IMR-90 (cell line): ENCODE measurements at regions not wholly inside any gene's neighbourhood (a gene's known extent, or its start where the extent isn't known, plus 50 kb on each side); places are given as distances from the start of the nearest gene placed in this dataset.

Experiments
- ATAC-seq: fragments of 200-7000 bp; cut with Tn5 transposase; 2 replicates; pipeline ENCODE4 v1.9.1; 2020; ENCODE audit warnings: low read depth, mild to moderate bottlenecking, moderate library complexity
- BruUV-seq: library from RNA; stranded (reverse); fragments of 400-500 nt; replicated peaks from 2 replicates; lab custom pipeline; 2021; lab: Mats Ljungman, UMichigan
- CTCF ChIA-PET: fragments of 300-600 bp; formaldehyde crosslinking; extraction: SDS; loops from one replicate; lab custom pipeline; 2021; ENCODE audit warnings: antibody characterized with exemption; lab: Yijun Ruan, JAX
- POLR2A ChIA-PET: fragments of 300-600 bp; sonication (Branson Sonifier 250); formaldehyde crosslinking; loops from one replicate; lab custom pipeline; 2022; ENCODE audit warnings: antibody characterized with exemption; ENCODE audit not compliant: unreplicated experiment; lab: Charles Lee
- DNase-seq: peaks from one replicate; pipeline ENCODE4 v3.0.0; 2013
- H2AFZ ChIP-seq: replicated peaks from 2 replicates; pipeline ENCODE3; 2013; ENCODE audit warnings: low read length, mild to moderate bottlenecking; ENCODE audit not compliant: poor library complexity
- H2AK5ac ChIP-seq: 2 replicates; pipeline ENCODE4 v1.6.1; 2013; ENCODE audit warnings: low read depth, low read length, inconsistent platforms
- H2AK9ac ChIP-seq: replicated peaks from 2 replicates; pipeline ENCODE3; 2013; ENCODE audit warnings: mild to moderate bottlenecking, low read depth, low read length, moderate library complexity; ENCODE audit not compliant: poor library complexity
- H2BK120ac ChIP-seq: 2 replicates; pipeline ENCODE4 v1.6.1; 2013; ENCODE audit warnings: low read depth, low read length, inconsistent platforms
- H2BK15ac ChIP-seq: 3 replicates; pipeline ENCODE4 v1.6.1; 2013; ENCODE audit warnings: low read depth, low read length, inconsistent platforms
- H2BK20ac ChIP-seq: 2 replicates; pipeline ENCODE4 v1.6.1; 2013; ENCODE audit warnings: low read depth, mild to moderate bottlenecking, inconsistent platforms, low read length, moderate library complexity
- H2BK5ac ChIP-seq: 2 replicates; pipeline ENCODE4 v1.6.1; 2013; ENCODE audit warnings: mild to moderate bottlenecking, low read depth, low read length, inconsistent platforms; ENCODE audit not compliant: poor library complexity, severe bottlenecking
- H3K14ac ChIP-seq: replicated peaks from 2 replicates; pipeline ENCODE4 v1.6.1; 2013; ENCODE audit warnings: low read depth, low read length, inconsistent platforms
- H3K18ac ChIP-seq: 2 replicates; pipeline ENCODE4 v1.6.1; 2013; ENCODE audit warnings: low read depth, low read length, control low read depth
- H3K23ac ChIP-seq: 2 replicates; pipeline ENCODE4 v1.6.1; 2013; ENCODE audit warnings: low read depth, low read length, inconsistent platforms
- H3K27ac ChIP-seq: 2 replicates; pipeline ENCODE4 v1.5.1; 2013; ENCODE audit warnings: mild to moderate bottlenecking, control low read depth, low read length; ENCODE audit not compliant: insufficient read depth
- H3K27me3 ChIP-seq: 2 replicates; pipeline ENCODE4 v1.6.1; 2013; ENCODE audit warnings: low read length; ENCODE audit not compliant: control insufficient read depth, insufficient read depth
- H3K36me3 ChIP-seq: 2 replicates; pipeline ENCODE4 v1.6.1; 2013; ENCODE audit warnings: low read length, mixed read lengths; ENCODE audit not compliant: control insufficient read depth, insufficient read depth
- H3K4ac ChIP-seq: 2 replicates; pipeline ENCODE4 v1.6.1; 2013; ENCODE audit warnings: low read depth, low read length, inconsistent platforms
- H3K4me1 ChIP-seq: 2 replicates; pipeline ENCODE4 v1.6.1; 2013; ENCODE audit warnings: low read length, mixed read lengths; ENCODE audit not compliant: control insufficient read depth, insufficient read depth
- H3K4me2 ChIP-seq: 2 replicates; pipeline ENCODE4 v1.6.1; 2013; ENCODE audit warnings: low read depth, mild to moderate bottlenecking, control low read depth, low read length, moderate library complexity
- H3K4me3 ChIP-seq: 2 replicates; pipeline ENCODE4 v1.5.1; 2013; ENCODE audit warnings: low read depth, mild to moderate bottlenecking, control low read depth, low read length, moderate library complexity; ENCODE audit not compliant: insufficient read depth
- H3K56ac ChIP-seq: 2 replicates; pipeline ENCODE4 v1.6.1; 2013; ENCODE audit warnings: low read length, inconsistent platforms; ENCODE audit not compliant: insufficient read depth; ENCODE audit errors: extremely low read depth
- H3K79me1 ChIP-seq, 2 experiments: 2 replicates each; pipeline ENCODE4 v1.6.1; 2013; ENCODE audit warnings: low read length in 2 of 2, inconsistent platforms in 1 of 2, low read depth in 1 of 2
- H3K9ac ChIP-seq: 2 replicates; pipeline ENCODE4 v1.6.1; 2013; ENCODE audit warnings: low read depth, low read length, control low read depth
- H3K9me1 ChIP-seq: 2 replicates; pipeline ENCODE4 v1.6.1; 2013; ENCODE audit warnings: low read length, inconsistent platforms; ENCODE audit not compliant: insufficient read depth
- H3K9me3 ChIP-seq: 2 replicates; pipeline ENCODE4 v1.6.1; 2013; ENCODE audit warnings: low read length; ENCODE audit not compliant: control insufficient read depth, insufficient read depth
- H4K20me1 ChIP-seq: 2 replicates; pipeline ENCODE4 v1.6.1; 2013; ENCODE audit warnings: low read length, inconsistent platforms; ENCODE audit not compliant: insufficient read depth
- H4K5ac ChIP-seq: 2 replicates; pipeline ENCODE4 v1.6.1; 2013; ENCODE audit warnings: mild to moderate bottlenecking, low read depth, low read length, control low read depth
- H4K8ac ChIP-seq, 2 experiments: 2 replicates each; pipeline ENCODE4 v1.6.1; 2013; ENCODE audit warnings: low read depth in 2 of 2, low read length in 2 of 2, control low read depth in 1 of 2, inconsistent platforms in 1 of 2
- H4K91ac ChIP-seq: 2 replicates; pipeline ENCODE4 v1.6.1; 2013; ENCODE audit warnings: low read depth, low read length, inconsistent platforms; ENCODE audit not compliant: insufficient read depth
- FOS ChIP-seq: fragments of 150-350 bp; IDR thresholded peaks from 2 replicates; pipeline ENCODE4 v1.6.1; 2016; ENCODE audit warnings: low read depth, low read length
- RAD21 ChIP-seq: IDR thresholded peaks from 2 replicates; pipeline ENCODE4 v1.6.1; 2012; ENCODE audit warnings: low read length, improper control_type of control experiment
- RFX5 ChIP-seq: IDR thresholded peaks from 2 replicates; pipeline ENCODE4 v1.8.0; 2012; ENCODE audit warnings: low read depth, mild to moderate bottlenecking, low read length, moderate library complexity
- WGBS, 2 experiments: methylation state at CpG; one replicate each; pipeline versions ENCODE4 v1.1.5 to v1.1.7; 2013; ENCODE audit warnings: missing lambda C conversion rate in 2 of 2; ENCODE audit not compliant: insufficient read length in 1 of 2; ENCODE audit errors: extremely low coverage in 2 of 2; 5-methylcytosine and 5-hydroxymethylcytosine counted together
- dilution Hi-C: fragments of 300-500 bp; cut with HindIII; formaldehyde crosslinking; loops from one replicate; pipeline ENCODE4 v1.14.3; 2018; ENCODE audit warnings: low sequenced_read_pairs; ENCODE audit not compliant: unreplicated experiment
- in situ Hi-C: fragments of 300-500 bp; cut with MboI; formaldehyde crosslinking; loops from 3 replicates; pipeline ENCODE4 v1.14.3; 2019; ENCODE audit warnings: low sequenced_read_pairs, inconsistent platforms, mixed read lengths
- intact Hi-C: fragments of 100-400 bp; cut with micrococcal nuclease; formaldehyde crosslinking; loops from 2 replicates; pipeline ENCODE4 v1.10.0; 2022

- Histone ChIP-seq H3K4ac (no peak overlapping the region), H3K36me3 (no peaks in the 10 kb centered on the region), H3K9me1 (no peaks in the 10 kb centered on the region), H3K9me3 (no peaks in the 10 kb centered on the region), H3K4me1 (no peaks in the 10 kb centered on the region), H4K91ac (no peak overlapping the region), H4K8ac (no peak overlapping the region), H2BK5ac (no peak overlapping the region), H3K56ac (no peak overlapping the region), H2BK120ac (no peak overlapping the region), H3K9ac (no peak overlapping the region), H2AK9ac (no peak overlapping the region), H3K23ac (no peak overlapping the region), H2AK5ac (no peak overlapping the region), H3K4me3 (no peak overlapping the region), H3K18ac (no peak overlapping the region), H2BK20ac (no peak overlapping the region), H2BK15ac (no peak overlapping the region), H2AFZ (no peak overlapping the region), H3K27ac (no peak overlapping the region), H3K14ac (no peak overlapping the region), H3K4me2 (no peak overlapping the region), H3K79me1 (no peaks in the 10 kb centered on the region), H4K5ac (no peak overlapping the region), H4K20me1 (no peaks in the 10 kb centered on the region), H3K27me3 (no peaks in the 10 kb centered on the region)
- ATAC-seq = no peak
- in situ Hi-C loops = no loop called here
- TF ChIP-seq FOS = no peak
- no peak for TF ChIP-seq RFX5
- TF ChIP-seq RAD21 = no peak
- POLR2A ChIA-PET = no interaction called here
- intact Hi-C loops = no loop called here
- BruUV-seq = no TSS peak
- CTCF ChIA-PET = interaction anchor here (0.6 kb wide), 1 partner anchor 199 kb away, joined by 3 read pairs; no protein-coding TSS in a partner anchor
- dilution Hi-C loops = no loop called here
- DNase-seq = no peak
- WGBS, 2 experiments = no CpG with 5 or more reads among the region's 7 CpGs
Measured at GRCh38 chr6:14948586-14949245, 297.2 kb upstream of the JARID2 start.
